ENCODE measurements at regions not wholly inside any gene's neighbourhood (a gene's known extent, or its start where the extent isn't known, plus 50 kb on each side); places are given as distances from the start of the nearest gene placed in this dataset.

- Histone ChIP-seq H3K27me3 (no peaks in the 10 kb centered on the region), H3K79me2 (no peaks in the 10 kb centered on the region), H3K4me2 (no peak overlapping the region), H3K9me2 (replicated peaks; ENCODE audit: insufficient read depth) (no peaks in the 10 kb centered on the region), H4K20me1 (ENCODE audit: insufficient read depth, poor library complexity, severe bottlenecking) (no peaks in the 10 kb centered on the region), H3K4me3 (no peak overlapping the region), H3K36me3 (replicated peaks; ENCODE audit: insufficient read depth, low read depth) (no peaks in the 10 kb centered on the region), H3K4me1 (ENCODE audit: insufficient read depth) (peaks cover 16% of the 10 kb centered on the region), H3K9me3 (ENCODE audit: low read depth) (no peaks in the 10 kb centered on the region), H3K27ac (no peak overlapping the region), H2AFZ (no peak overlapping the region)
- no peak for TF ChIP-seq EZH2 (IDR thresholded peaks at IDR 0.05; ENCODE audit: borderline replicate concordance)
- TF ChIP-seq CTCF (IDR thresholded peaks at IDR 0.05; ENCODE audit: poor library complexity), result no peak
- no peak for TF ChIP-seq EZH2phosphoT487 (IDR thresholded peaks at IDR 0.05; ENCODE audit: low read depth, severe bottlenecking, unreplicated experiment)
- DNase-seq (ENCODE audit: low spot score), result no peak
Measured at GRCh38 chr2:150888337-150888736, 373.3 kb downstream of the RBM43 start.

- 77% methylated on average over 3 of the region's 3 CpGs for WGBS (ENCODE audit: low lambda C conversion rate, missing lambda C conversion rate)
- Histone ChIP-seq H3K4me2 (no peak overlapping the region), H3K79me2 (no peaks in the 10 kb centered on the region), H3K36me3 (replicated peaks; ENCODE audit: insufficient read depth, low read depth) (no peaks in the 10 kb centered on the region), H3K4me1 (ENCODE audit: insufficient read depth) (peaks cover 20% of the 10 kb centered on the region), H4K20me1 (ENCODE audit: insufficient read depth, poor library complexity, severe bottlenecking) (no peaks in the 10 kb centered on the region), H3K4me3 (no peak overlapping the region), H3K9me3 (ENCODE audit: low read depth) (no peaks in the 10 kb centered on the region), H3K27me3 (no peaks in the 10 kb centered on the region), H3K27ac (no peak overlapping the region), H3K9me2 (replicated peaks; ENCODE audit: insufficient read depth) (no peaks in the 10 kb centered on the region), H2AFZ (no peak overlapping the region)
- DNase-seq (ENCODE audit: low spot score), result no peak
- TF ChIP-seq EZH2 (IDR thresholded peaks at IDR 0.05; ENCODE audit: borderline replicate concordance), result no peak
- TF ChIP-seq CTCF (IDR thresholded peaks at IDR 0.05; ENCODE audit: poor library complexity), result no peak
- no peak for TF ChIP-seq EZH2phosphoT487 (IDR thresholded peaks at IDR 0.05; ENCODE audit: low read depth, severe bottlenecking, unreplicated experiment)
Measured at GRCh38 chr2:150887926-150888325, 373.7 kb downstream of the RBM43 start.

- WGBS (ENCODE audit: low lambda C conversion rate, missing lambda C conversion rate), result 50% methylated on average over 3 of the region's 3 CpGs
Measured at GRCh38 chr2:150885774-150886386, 375.8 kb downstream of the RBM43 start.

More at GRCh38 chr2:150885774-150886386, 375.8 kb downstream of the RBM43 start:
- no peak for TF ChIP-seq EZH2phosphoT487 (IDR thresholded peaks at IDR 0.05; ENCODE audit: low read depth, severe bottlenecking, unreplicated experiment)
- no peak for TF ChIP-seq EZH2 (IDR thresholded peaks at IDR 0.05; ENCODE audit: borderline replicate concordance)
- TF ChIP-seq CTCF (IDR thresholded peaks at IDR 0.05; ENCODE audit: poor library complexity), result no peak
- H3K27ac ChIP-seq, result peak overlapping the region; percentile 9
- H3K79me2 ChIP-seq, result no peaks in the 10 kb centered on the region
- H3K4me3 ChIP-seq, result no peak overlapping the region
- no peaks in the 10 kb centered on the region for H4K20me1 ChIP-seq (ENCODE audit: insufficient read depth, poor library complexity, severe bottlenecking)
- H3K4me2 ChIP-seq, result no peak overlapping the region
- no peak overlapping the region for H2AFZ ChIP-seq
- no peaks in the 10 kb centered on the region for H3K27me3 ChIP-seq
- H3K9me2 ChIP-seq (replicated peaks; ENCODE audit: insufficient read depth), result no peaks in the 10 kb centered on the region
- H3K9me3 ChIP-seq (ENCODE audit: low read depth), result no peaks in the 10 kb centered on the region
- DNase-seq (ENCODE audit: low spot score), result no peak
- no peaks in the 10 kb centered on the region for H3K36me3 ChIP-seq (replicated peaks; ENCODE audit: insufficient read depth, low read depth)
- H3K4me1 ChIP-seq (ENCODE audit: insufficient read depth), result peaks cover 22% of the 10 kb centered on the region
